Stimulated activated CD4-positive, alpha-beta T cell treated with anti-CD3 and anti-CD28 coated beads, Interleukin-1b, Interleukin-23, amount 100 ng/mL, for 24 hours (primary cell): ENCODE measurements at regions not wholly inside any gene's neighbourhood (a gene's known extent, or its start where the extent isn't known, plus 50 kb on each side); places are given as distances from the start of the nearest gene placed in this dataset.
A peak's percentile ranks its signal among the peaks of the same experiment; 100 is the strongest.
"Not testable (repeated sequence)": the region's sequence is repeated elsewhere in the genome, so short reads cannot be mapped to it uniquely, and the experiment has no call there.

ENCODE experiments used
- DNase-seq, 4 experiments: peaks; one replicate each; pipeline ENCODE4 v3.0.0-alpha.2; 2020; ENCODE audit warnings: low read depth in 4 of 4, low spot score in 1 of 4

GRCh38 chr5:174925586-174925985 is 201.2 kb downstream of the MSX2 start:
- no peak for DNase-seq

GRCh38 chr5:174922955-174923354 is 198.6 kb downstream of the MSX2 start:
- DNase-seq: no peak

GRCh38 chr5:174920906-174921550 is 196.6 kb downstream of the MSX2 start:
- DNase-seq: no peak

- DNase-seq: no peak
Observed at GRCh38 chr5:174919351-174919750, 195.0 kb downstream of the MSX2 start.

GRCh38 chr5:174918655-174919054 is 194.3 kb downstream of the MSX2 start:
- no peak for DNase-seq

GRCh38 chr5:174917976-174918554 is 193.7 kb downstream of the MSX2 start:
- DNase-seq: no peak

GRCh38 chr5:174917435-174917834 is 193.1 kb downstream of the MSX2 start:
- not testable (repeated sequence) for DNase-seq

- DNase-seq: not testable (repeated sequence)
Observed at GRCh38 chr5:174916924-174917323, 192.5 kb downstream of the MSX2 start.

- no peak for DNase-seq
Observed at GRCh38 chr5:174916227-174916626, 191.8 kb downstream of the MSX2 start.

- DNase-seq: no peak
Observed at GRCh38 chr5:174911118-174911517, 186.7 kb downstream of the MSX2 start.

GRCh38 chr5:174910245-174910737 is 185.9 kb downstream of the MSX2 start:
- peak; percentile 11 to 36 (median 29) for DNase-seq

- DNase-seq: no peak
Observed at GRCh38 chr5:174903172-174903732, 178.9 kb downstream of the MSX2 start.

GRCh38 chr5:174901336-174901735 is 177.0 kb downstream of the MSX2 start:
- no peak for DNase-seq

GRCh38 chr5:174900240-174900865 is 176.0 kb downstream of the MSX2 start:
- DNase-seq: no peak

- DNase-seq: no peak
Observed at GRCh38 chr5:174897281-174897950, 173.0 kb downstream of the MSX2 start.

GRCh38 chr5:174895360-174895759 is 171.0 kb downstream of the MSX2 start:
- DNase-seq: no peak

GRCh38 chr5:174892742-174893141 is 168.4 kb downstream of the MSX2 start:
- no peak for DNase-seq

GRCh38 chr5:174880412-174881200 is 156.2 kb downstream of the MSX2 start:
- DNase-seq: not testable (repeated sequence)

GRCh38 chr5:174877987-174878386 is 153.6 kb downstream of the MSX2 start:
- no peak for DNase-seq

GRCh38 chr5:174872271-174872670 is 147.9 kb downstream of the MSX2 start:
- no peak for DNase-seq

GRCh38 chr5:174852143-174852542 is 127.8 kb downstream of the MSX2 start:
- DNase-seq: no peak
